ENCODE measurements at regions not wholly inside any gene's neighbourhood (a gene's known extent, or its start where the extent isn't known, plus 50 kb on each side); places are given as distances from the start of the nearest gene placed in this dataset.

- Histone ChIP-seq H3K27ac (ENCODE audit: low read depth in 1 of 2, low read length in 2 of 2) (no peak overlapping the region), H3K4me1 (ENCODE audit: control insufficient read depth in 4 of 4, insufficient read depth in 4 of 4, low read length in 3 of 4) (peaks cover 0 to 11% (median under 1%) of the 10 kb centered on the region in 4 donors), H3K36me3 (ENCODE audit: control insufficient read depth in 4 of 4, insufficient read depth in 3 of 4, low read depth in 1 of 4, low read length in 3 of 4) (no peaks in the 10 kb centered on the region), H3K4me3 (ENCODE audit: low read depth in 1 of 3, low read length in 3 of 3) (no peak overlapping the region), H3K27me3 (ENCODE audit: control insufficient read depth in 4 of 4, insufficient read depth in 4 of 4, low read length in 3 of 4) (no peaks in the 10 kb centered on the region), H3K9me3 (ENCODE audit: control insufficient read depth in 4 of 4, low read length in 3 of 4) (no peaks in the 10 kb centered on the region), H3K9ac (ENCODE audit: low read depth in 1 of 2, low read length in 2 of 2) (no peak overlapping the region)
- TF ChIP-seq YY1 (IDR thresholded peaks at IDR 0.05) (no peak), SP1 (IDR thresholded peaks at IDR 0.05) (no peak), ZBTB33 (IDR thresholded peaks at IDR 0.05) (no peak), JUND (IDR thresholded peaks at IDR 0.05) (no peak), TAF1 (conservative IDR thresholded peaks at IDR 0.05) (no peak), HNF4G (IDR thresholded peaks at IDR 0.05) (no peak), REST (IDR thresholded peaks at IDR 0.05) (no peak), RAD21 (IDR thresholded peaks at IDR 0.05) (no peak), MAX (IDR thresholded peaks at IDR 0.05) (no peak), FOXA1 (IDR thresholded peaks at IDR 0.05) (no peak), ATF3 (IDR thresholded peaks at IDR 0.05) (no peak), NR2F2 (IDR thresholded peaks at IDR 0.05) (no peak), FOXA2 (IDR thresholded peaks at IDR 0.05) (no peak), RXRA (IDR thresholded peaks at IDR 0.05) (no peak), EGR1 (IDR thresholded peaks at IDR 0.05; ENCODE audit: low read depth in 2 of 2) (no peak)
- DNase-seq (ENCODE audit: low spot score), result no peak
These were observed 420.6 kb downstream of the ARL4A start for GRCh38 chr7:13108061-13108460.

GRCh38 chr7:13109201-13109600 is 421.8 kb downstream of the ARL4A start:
- Histone ChIP-seq H3K27me3 (ENCODE audit: control insufficient read depth in 4 of 4, insufficient read depth in 4 of 4, low read length in 3 of 4) (no peaks in the 10 kb centered on the region), H3K9me3 (ENCODE audit: control insufficient read depth in 4 of 4, low read length in 3 of 4) (no peaks in the 10 kb centered on the region), H3K27ac (ENCODE audit: low read depth in 1 of 2, low read length in 2 of 2) (no peak overlapping the region), H3K36me3 (ENCODE audit: control insufficient read depth in 4 of 4, insufficient read depth in 3 of 4, low read depth in 1 of 4, low read length in 3 of 4) (no peaks in the 10 kb centered on the region), H3K4me1 (ENCODE audit: control insufficient read depth in 4 of 4, insufficient read depth in 4 of 4, low read length in 3 of 4) (peaks cover 0 to 5% (median 0%) of the 10 kb centered on the region in 4 donors), H3K9ac (ENCODE audit: low read depth in 1 of 2, low read length in 2 of 2) (no peak overlapping the region), H3K4me3 (ENCODE audit: low read depth in 1 of 3, low read length in 3 of 3) (no peak overlapping the region)
- DNase-seq (ENCODE audit: low spot score), result no peak
- 58% methylated on average over 6 of the region's 6 CpGs for WGBS
- TF ChIP-seq NR2F2 (IDR thresholded peaks at IDR 0.05) (no peak), HNF4A (conservative IDR thresholded peaks at IDR 0.05) (no peak), EGR1 (IDR thresholded peaks at IDR 0.05; ENCODE audit: low read depth in 2 of 2) (no peak), JUND (IDR thresholded peaks at IDR 0.05) (no peak)

Data from liver (tissue), 7 donors.